Brain microvascular endothelial cell (primary cell): ENCODE measurements at regions not wholly inside any gene's neighbourhood (a gene's known extent, or its start where the extent isn't known, plus 50 kb on each side); places are given as distances from the start of the nearest gene placed in this dataset.

Source experiments
- DNase-seq: peaks from one replicate; pipeline ENCODE4 v3.0.0-alpha.2; 2020
- H3K27ac ChIP-seq: fragments of 250-450 bp; sonication (Bioruptor Pico); 2 replicates; pipeline ENCODE4 v1.5.1; 2020; ENCODE audit warnings: mild to moderate bottlenecking, moderate library complexity
- H3K27me3 ChIP-seq: fragments of 250-450 bp; sonication (Bioruptor Pico); replicated peaks from 2 replicates; pipeline ENCODE4 v1.5.1; 2020; ENCODE audit warnings: mild to moderate bottlenecking
- H3K36me3 ChIP-seq: fragments of 250-450 bp; sonication (Bioruptor Pico); replicated peaks from 2 replicates; pipeline ENCODE4 v1.5.1; 2020; ENCODE audit warnings: mild to moderate bottlenecking
- H3K4me3 ChIP-seq: 2 replicates; pipeline ENCODE4 v1.5.1; 2011; ENCODE audit warnings: low read depth, mild to moderate bottlenecking, control low read depth, low read length, moderate library complexity
- CTCF ChIP-seq: IDR thresholded peaks from 2 replicates; pipeline ENCODE4 v1.5.1; 2011; ENCODE audit warnings: low read depth, mild to moderate bottlenecking, moderate library complexity, low read length, control low read depth, inconsistent platforms; ENCODE audit errors: missing control alignments
- in situ Hi-C: cut with HindIII; loops from 2 replicates; pipeline ENCODE4 v1.10.0; 2017; ENCODE audit warnings: low sequenced_read_pairs, low pct_ligation_motif_present

DNA sequence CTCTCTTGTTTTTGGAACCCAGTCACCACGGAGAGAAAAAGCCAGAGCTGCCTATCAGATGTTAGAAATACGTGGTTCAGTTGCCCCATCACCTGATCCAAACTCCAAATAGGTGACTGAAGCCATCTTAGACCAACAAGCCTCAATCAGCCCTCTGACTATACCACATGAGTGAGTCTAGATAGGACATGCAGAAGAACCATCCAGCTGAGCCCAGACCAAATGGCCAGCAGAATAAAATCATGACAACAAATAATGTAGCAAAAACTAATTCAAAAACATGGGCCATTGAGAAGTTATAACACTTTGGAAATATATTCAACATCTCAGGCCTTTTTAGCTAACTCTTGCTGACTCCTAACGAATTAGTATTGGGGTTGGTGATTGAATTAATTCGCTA is 348.4 kb upstream of the C1orf87 start:
- TF ChIP-seq CTCF = no peak
- Histone ChIP-seq H3K36me3 (no peaks in the 10 kb centered on the region), H3K27me3 (no peaks in the 10 kb centered on the region), H3K27ac (no peak overlapping the region), H3K4me3 (no peak overlapping the region)
- in situ Hi-C loops = no loop called here
- DNase-seq = no peak

GRCh38 chr1:60419023-60419422 is 345.5 kb upstream of the C1orf87 start:
- no peak for TF ChIP-seq CTCF
- Histone ChIP-seq H3K4me3 (no peak overlapping the region), H3K27me3 (no peaks in the 10 kb centered on the region), H3K36me3 (no peaks in the 10 kb centered on the region), H3K27ac (no peak overlapping the region)
- in situ Hi-C loops = no loop called here
- no peak for DNase-seq

GRCh38 chr1:60415696-60416095 is 342.1 kb upstream of the C1orf87 start:
- H3K36me3 ChIP-seq = no peaks in the 10 kb centered on the region
- DNase-seq = no peak
- H3K27me3 ChIP-seq = no peaks in the 10 kb centered on the region
- no peak overlapping the region for H3K27ac ChIP-seq
- no peak overlapping the region for H3K4me3 ChIP-seq
- TF ChIP-seq CTCF = no peak
- in situ Hi-C loops = no loop called here

DNA sequence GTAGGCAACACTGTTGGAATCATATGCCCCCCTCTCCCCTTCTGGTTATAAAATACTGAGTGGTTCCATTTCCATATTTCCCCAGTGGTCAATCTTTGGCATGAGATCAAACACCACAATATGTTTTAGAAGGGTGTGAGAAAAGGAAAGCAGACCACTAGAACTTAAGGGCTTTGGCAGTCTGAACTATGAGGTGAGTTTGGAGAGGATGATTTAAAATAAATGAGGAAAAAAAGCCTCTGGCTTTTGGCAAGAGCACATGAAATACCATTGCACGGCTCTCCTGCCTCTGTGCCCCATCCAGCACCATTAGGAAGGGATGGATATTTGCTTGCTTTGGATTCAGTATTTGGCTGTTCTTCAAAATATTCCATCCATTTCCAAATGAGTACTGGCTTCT is 339.5 kb upstream of the C1orf87 start:
- DNase-seq = no peak
- in situ Hi-C loops = no loop called here
- no peak overlapping the region for H3K27ac ChIP-seq
- H3K27me3 ChIP-seq = no peaks in the 10 kb centered on the region
- H3K36me3 ChIP-seq = no peaks in the 10 kb centered on the region
- TF ChIP-seq CTCF = no peak
- H3K4me3 ChIP-seq = no peak overlapping the region

DNA sequence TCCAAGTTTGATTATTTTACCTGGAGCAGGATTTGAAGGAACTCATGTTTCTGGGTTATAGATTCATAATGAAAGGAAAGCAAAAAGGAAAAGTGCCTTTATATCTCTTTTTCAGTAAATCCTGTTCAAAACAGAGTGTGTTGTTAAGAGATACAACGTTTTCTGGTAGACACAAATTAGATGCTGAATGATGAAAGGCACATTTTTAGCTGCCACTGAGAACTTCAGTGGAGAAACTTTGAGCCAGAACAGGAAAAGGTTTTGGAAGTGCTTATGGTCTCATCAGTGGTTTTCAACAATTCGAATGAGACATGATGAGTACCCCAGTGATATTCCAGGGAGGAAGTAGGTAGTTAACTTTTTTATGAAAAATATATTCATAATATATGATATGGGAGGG is 338.0 kb upstream of the C1orf87 start:
- Histone ChIP-seq H3K36me3 (no peaks in the 10 kb centered on the region), H3K27ac (no peak overlapping the region), H3K4me3 (no peak overlapping the region), H3K27me3 (no peaks in the 10 kb centered on the region)
- in situ Hi-C loops = no loop called here
- TF ChIP-seq CTCF = no peak
- DNase-seq = no peak

DNA sequence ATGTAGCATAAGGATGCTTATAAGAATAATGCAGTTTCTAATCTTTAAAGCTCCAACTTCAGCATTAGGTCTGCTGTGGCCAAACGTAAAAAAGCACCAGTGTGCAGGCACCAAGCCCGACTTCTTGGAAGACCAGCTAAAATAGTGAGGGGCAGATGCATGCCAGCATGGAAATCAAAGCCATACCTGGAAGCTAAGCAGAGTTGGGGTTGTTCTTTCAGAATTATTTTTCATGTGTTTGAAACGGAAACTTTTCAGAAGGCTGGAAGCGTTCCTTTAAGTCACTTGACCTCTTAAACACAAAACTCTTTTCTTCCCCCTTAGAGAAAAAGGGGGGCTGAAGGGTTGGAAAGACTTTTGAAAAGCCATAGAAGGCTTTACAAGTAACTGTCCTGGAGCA is 329.2 kb upstream of the C1orf87 start:
- H3K4me3 ChIP-seq = no peak overlapping the region
- H3K27ac ChIP-seq = no peak overlapping the region
- in situ Hi-C loops = no loop called here
- no peak for TF ChIP-seq CTCF
- no peak for DNase-seq
- H3K36me3 ChIP-seq = no peaks in the 10 kb centered on the region
- no peaks in the 10 kb centered on the region for H3K27me3 ChIP-seq
